Umbilical cord (tissue), 1 donor: ENCODE measurements at regions not wholly inside any gene's neighbourhood (a gene's known extent, or its start where the extent isn't known, plus 50 kb on each side); places are given as distances from the start of the nearest gene placed in this dataset.

Experiments used
- DNase-seq: peaks from one replicate; pipeline ENCODE4 v3.0.0-alpha.2; 2015; ENCODE audit warnings: low spot score

- DNase-seq, result no peak
Measured at GRCh38 chr4:144463896-144464295, 182.1 kb upstream of the HHIP start.

- DNase-seq, result no peak
Measured at GRCh38 chr4:144465546-144465945, 180.4 kb upstream of the HHIP start.

- DNase-seq, result no peak
Measured at GRCh38 chr4:144480068-144480467, 165.9 kb upstream of the HHIP start.

- DNase-seq, result no peak
Measured at GRCh38 chr4:144489831-144490230, 156.1 kb upstream of the HHIP start.

GRCh38 chr4:144494280-144494679, 151.7 kb upstream of the HHIP start:
- DNase-seq, result no peak

GRCh38 chr4:144495944-144496343, 150.0 kb upstream of the HHIP start:
- DNase-seq, result no peak

GRCh38 chr4:144499777-144500176, 146.2 kb upstream of the HHIP start:
- no peak for DNase-seq

GRCh38 chr4:144501231-144501780, 144.7 kb upstream of the HHIP start:
- no peak for DNase-seq

- no peak for DNase-seq
Measured at GRCh38 chr4:144504883-144505282, 141.1 kb upstream of the HHIP start.

- DNase-seq, result no peak
Measured at GRCh38 chr4:144507311-144508101, 138.4 kb upstream of the HHIP start.

- DNase-seq, result peak; percentile 20
Measured at GRCh38 chr4:144509088-144510015, 136.6 kb upstream of the HHIP start.

- DNase-seq, result no peak
Measured at GRCh38 chr4:144514736-144515135, 131.2 kb upstream of the HHIP start.

- DNase-seq, result no peak
Measured at GRCh38 chr4:144518181-144518895, 127.6 kb upstream of the HHIP start.

GRCh38 chr4:144531841-144532240, 114.1 kb upstream of the HHIP start:
- no peak for DNase-seq

- no peak for DNase-seq
Measured at GRCh38 chr4:144547678-144548298, 98.2 kb upstream of the HHIP start.

GRCh38 chr4:144556636-144557035, 89.3 kb upstream of the HHIP start:
- no peak for DNase-seq

- no peak for DNase-seq
Measured at GRCh38 chr4:144557404-144557803, 88.6 kb upstream of the HHIP start.

GRCh38 chr4:144562019-144562705, 83.8 kb upstream of the HHIP start:
- no peak for DNase-seq

- no peak for DNase-seq
Measured at GRCh38 chr4:144564358-144564757, 81.6 kb upstream of the HHIP start.

GRCh38 chr4:144565527-144566195, 80.3 kb upstream of the HHIP start:
- no peak for DNase-seq
